A673 (cell line): ENCODE measurements at regions not wholly inside any gene's neighbourhood (a gene's known extent, or its start where the extent isn't known, plus 50 kb on each side); places are given as distances from the start of the nearest gene placed in this dataset.

Source experiments
- EZH2 ChIP-seq: fragments of 200-600 bp; sonication (generic); IDR thresholded peaks from 2 replicates; pipeline ENCODE4 v1.6.1; 2017; ENCODE audit warnings: borderline replicate concordance, low read depth, mild to moderate bottlenecking, mixed read lengths, antibody characterized with exemption, low read length; ENCODE audit not compliant: poor library complexity, severe bottlenecking
- TF ChIP-seq, protein P1 (sequence below): fragments of 300-800, 200-600 bp; sonication (generic); conservative IDR thresholded peaks from 2 replicates; pipeline ENCODE4 v1.5.1; 2017; ENCODE audit warnings: low read depth, mild to moderate bottlenecking, antibody characterized with exemption, low read length, moderate library complexity, mixed read lengths

GRCh38 chr1:56334047-56334446 lies 245.3 kb downstream of the PLPP3 start:
- TF ChIP-seq, protein P1, sequence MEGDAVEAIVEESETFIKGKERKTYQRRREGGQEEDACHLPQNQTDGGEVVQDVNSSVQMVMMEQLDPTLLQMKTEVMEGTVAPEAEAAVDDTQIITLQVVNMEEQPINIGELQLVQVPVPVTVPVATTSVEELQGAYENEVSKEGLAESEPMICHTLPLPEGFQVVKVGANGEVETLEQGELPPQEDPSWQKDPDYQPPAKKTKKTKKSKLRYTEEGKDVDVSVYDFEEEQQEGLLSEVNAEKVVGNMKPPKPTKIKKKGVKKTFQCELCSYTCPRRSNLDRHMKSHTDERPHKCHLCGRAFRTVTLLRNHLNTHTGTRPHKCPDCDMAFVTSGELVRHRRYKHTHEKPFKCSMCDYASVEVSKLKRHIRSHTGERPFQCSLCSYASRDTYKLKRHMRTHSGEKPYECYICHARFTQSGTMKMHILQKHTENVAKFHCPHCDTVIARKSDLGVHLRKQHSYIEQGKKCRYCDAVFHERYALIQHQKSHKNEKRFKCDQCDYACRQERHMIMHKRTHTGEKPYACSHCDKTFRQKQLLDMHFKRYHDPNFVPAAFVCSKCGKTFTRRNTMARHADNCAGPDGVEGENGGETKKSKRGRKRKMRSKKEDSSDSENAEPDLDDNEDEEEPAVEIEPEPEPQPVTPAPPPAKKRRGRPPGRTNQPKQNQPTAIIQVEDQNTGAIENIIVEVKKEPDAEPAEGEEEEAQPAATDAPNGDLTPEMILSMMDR: no peak
- no peak for TF ChIP-seq EZH2
